ENCODE measurements at regions not wholly inside any gene's neighbourhood (a gene's known extent, or its start where the extent isn't known, plus 50 kb on each side); places are given as distances from the start of the nearest gene placed in this dataset.

GRCh38 chrX:35150642-35151239 is 208.1 kb downstream of the FAM47B start (continued):
- TF ChIP-seq TCF7L2 (IDR thresholded peaks at IDR 0.05; ENCODE audit: low read depth, low read length), result no peak

- ChIA-PET CTCF (ENCODE audit: low intra/inter-chr PET ratio, low total read pairs) (no interaction called here), POLR2A (no interaction called here)
- Histone ChIP-seq H3K4me2 (ENCODE audit: low read depth, low read length) (no peak overlapping the region), H3K36me3 (replicated peaks in 1 of 2; ENCODE audit: control insufficient read depth in 1 of 2, insufficient read depth in 2 of 2, low read length in 2 of 2) (no peaks in the 10 kb centered on the region), H3K4me3 (replicated peaks in 1 of 3; ENCODE audit: insufficient read depth in 1 of 3, low read depth in 2 of 3, low read length in 3 of 3) (no peak overlapping the region), H3K9ac (ENCODE audit: insufficient read depth, low read depth, low read length) (no peak overlapping the region), H4K20me1 (ENCODE audit: insufficient read depth, low read length) (no peaks in the 10 kb centered on the region), H3K27me3 (ENCODE audit: control insufficient read depth in 1 of 2, insufficient read depth in 2 of 2, low read length in 2 of 2) (no peaks in the 10 kb centered on the region), H3K9me3 (ENCODE audit: low read length) (no peaks in the 10 kb centered on the region; the same call in 1 of the 2 replicates), H3K79me2 (ENCODE audit: insufficient read depth, low read length) (no peaks in the 10 kb centered on the region), H3K4me1 (ENCODE audit: insufficient read depth, low read length) (no peaks in the 10 kb centered on the region), H3K27ac (ENCODE audit: extremely low read length, insufficient read depth, low read length) (no peak overlapping the region), H2AFZ (ENCODE audit: low read length) (no peak overlapping the region)
- FAIRE-seq, result no peak
- 4% methylated on average over 2 of the region's 2 CpGs for WGBS (ENCODE audit: low lambda C conversion rate)
- BruUV-seq (replicated peaks), result no TSS peak
- in situ Hi-C loops (cut with HindIII; ENCODE audit: extremely low pct_ligation_motif_present, low pct_unique_long_range_greater_than_20kb), result no loop called here
- no peak for ATAC-seq
- intact Hi-C loops (cut with micrococcal nuclease; ENCODE audit: unreplicated experiment), result no loop called here
- TF ChIP-seq NONO (IDR thresholded peaks at IDR 0.05) (no peak), NONO (CRISPR knock-in tag; conservative IDR thresholded peaks at IDR 0.05) (no peak), MAF1 (CRISPR knock-in tag; IDR thresholded peaks at IDR 0.05; ENCODE audit: borderline replicate concordance) (no peak), TOE1 (CRISPR knock-in tag; IDR thresholded peaks at IDR 0.05) (no peak), ZNF552 (CRISPR knock-in tag; IDR thresholded peaks at IDR 0.05; ENCODE audit: borderline replicate concordance) (no peak), ZNF75D (CRISPR knock-in tag; IDR thresholded peaks at IDR 0.05; ENCODE audit: borderline replicate concordance) (no peak), MBNL3 (CRISPR knock-in tag; conservative IDR thresholded peaks at IDR 0.05) (no peak), ZSCAN12 (CRISPR knock-in tag; IDR thresholded peaks at IDR 0.05) (no peak), NBN (conservative IDR thresholded peaks at IDR 0.05) (no peak), HNF1B (CRISPR knock-in tag; IDR thresholded peaks at IDR 0.05) (no peak), ZFP91 (CRISPR knock-in tag; IDR thresholded peaks at IDR 0.05; ENCODE audit: borderline replicate concordance) (no peak), SALL2 (CRISPR knock-in tag; IDR thresholded peaks at IDR 0.05) (no peak), CCAR2 (optimal IDR thresholded peaks at IDR 0.05; ENCODE audit: low read depth, low read length) (no peak), ZNF263 (CRISPR knock-in tag; IDR thresholded peaks at IDR 0.05) (no peak), FIP1L1 (IDR thresholded peaks at IDR 0.05; ENCODE audit: borderline replicate concordance, insufficient read depth, low read depth, low read length) (no peak)
- no peak for DNase-seq (ENCODE audit: low spot score)
These were observed 223.4 kb downstream of the FAM47B start for GRCh38 chrX:35166023-35166422.

Measured in HepG2 (cell line).